Neural progenitor cell (in vitro differentiated cells): ENCODE measurements at regions not wholly inside any gene's neighbourhood (a gene's known extent, or its start where the extent isn't known, plus 50 kb on each side); places are given as distances from the start of the nearest gene placed in this dataset.

Experiments
- DNase-seq: peaks from one replicate; pipeline ENCODE4 v3.0.0-alpha.2; 2016; ENCODE audit warnings: low spot score
- H2AFZ ChIP-seq: fragments of 200-600 bp; sonication (generic); replicated peaks from 2 replicates; pipeline ENCODE4 v1.6.1; 2016; ENCODE audit warnings: antibody characterized with exemption
- H3F3A ChIP-seq: fragments of 200-600 bp; sonication (generic); 2 replicates; pipeline ENCODE4 v1.6.1; 2016; ENCODE audit warnings: antibody characterized with exemption, low read depth
- H3K27ac ChIP-seq: fragments of 200-600 bp; sonication (generic); 2 replicates; pipeline ENCODE4 v1.5.1; 2016; ENCODE audit warnings: mild to moderate bottlenecking
- H3K27me3 ChIP-seq: fragments of 200-600 bp; sonication (generic); 2 replicates; pipeline ENCODE4 v1.6.1; 2016; ENCODE audit warnings: mild to moderate bottlenecking, moderate library complexity
- H3K36me3 ChIP-seq: fragments of 200-600 bp; sonication (generic); 2 replicates; pipeline ENCODE4 v1.5.1; 2016
- H3K4me1 ChIP-seq: fragments of 200-600 bp; sonication (generic); 2 replicates; pipeline ENCODE4 v1.6.1; 2016; ENCODE audit warnings: mixed run types
- H3K4me2 ChIP-seq: fragments of 200-600 bp; sonication (generic); 2 replicates; pipeline ENCODE4 v1.6.1; 2016
- H3K4me3 ChIP-seq: fragments of 200-600 bp; sonication (generic); 2 replicates; pipeline ENCODE4 v1.5.1; 2016
- H3K79me2 ChIP-seq: fragments of 200-600 bp; sonication (generic); 2 replicates; pipeline ENCODE4 v1.6.1; 2016; ENCODE audit warnings: low read depth
- H3K9ac ChIP-seq: fragments of 200-600 bp; sonication (generic); 2 replicates; pipeline ENCODE4 v1.6.1; 2016
- H3K9me3 ChIP-seq: fragments of 200-600 bp; sonication (generic); 2 replicates; pipeline ENCODE4 v1.5.1; 2016; ENCODE audit warnings: low read depth
- H4K20me1 ChIP-seq: fragments of 200-600 bp; sonication (generic); 2 replicates; pipeline ENCODE4 v1.6.1; 2016; ENCODE audit warnings: low read depth
- H3K27ac Mint-ChIP-seq: 3 replicates; pipeline ENCODE4 v1.8.0; 2021; ENCODE audit warnings: mixed read lengths
- H3K27me3 Mint-ChIP-seq: 2 replicates; pipeline ENCODE4 v1.8.0; 2022; ENCODE audit warnings: low read depth, mild to moderate bottlenecking, inconsistent platforms, moderate library complexity, mixed read lengths; ENCODE audit not compliant: insufficient read depth
- H3K36me3 Mint-ChIP-seq: 3 replicates; pipeline ENCODE4 v1.8.0; 2021; ENCODE audit warnings: mixed read lengths
- H3K4me1 Mint-ChIP-seq: 3 replicates; pipeline ENCODE4 v1.8.0; 2021; ENCODE audit warnings: mixed read lengths
- H3K4me3 Mint-ChIP-seq: 3 replicates; pipeline ENCODE4 v1.8.0; 2021; ENCODE audit warnings: mild to moderate bottlenecking, moderate library complexity, mixed read lengths
- H3K9me3 Mint-ChIP-seq: 3 replicates; pipeline ENCODE4 v1.8.0; 2020; ENCODE audit warnings: mixed read lengths
- CTCF ChIP-seq: fragments of 200-600 bp; sonication (generic); IDR thresholded peaks from 2 replicates; pipeline ENCODE4 v1.5.1; 2017; ENCODE audit warnings: antibody characterized with exemption, mild to moderate bottlenecking
- EZH2 ChIP-seq: fragments of 200-600 bp; sonication (generic); IDR thresholded peaks from 2 replicates; pipeline ENCODE4 v1.6.1; 2017; ENCODE audit warnings: antibody characterized with exemption, mild to moderate bottlenecking, moderate library complexity
- EZH2phosphoT487 ChIP-seq: fragments of 200-600 bp; sonication (generic); IDR thresholded peaks from 2 replicates; pipeline ENCODE4 v1.6.1; 2017; ENCODE audit warnings: antibody characterized with exemption

GRCh38 chr3:193791041-193792032, 198.3 kb downstream of the OPA1 start:
- Histone ChIP-seq H3K9me3 (no peaks in the 10 kb centered on the region), H3K27me3 (peaks cover 4% of the 10 kb centered on the region), H3K4me2 (no peak overlapping the region), H4K20me1 (no peaks in the 10 kb centered on the region), H2AFZ (no peak overlapping the region), H3K4me1 (peaks cover 59% of the 10 kb centered on the region), H3K4me3 (no peak overlapping the region), H3K9ac (no peak overlapping the region), H3K27ac (no peak overlapping the region), H3F3A (peaks cover 47% of the 10 kb centered on the region), H3K79me2 (no peaks in the 10 kb centered on the region), H3K36me3 (no peaks in the 10 kb centered on the region)
- no peak for TF ChIP-seq EZH2
- no peak for TF ChIP-seq CTCF
- no peak for TF ChIP-seq EZH2phosphoT487
- no peak overlapping the region for H3K4me3 Mint-ChIP-seq
- no peaks in the 10 kb centered on the region for H3K9me3 Mint-ChIP-seq
- DNase-seq: no peak
- H3K4me1 Mint-ChIP-seq: peaks cover 50% of the 10 kb centered on the region
- no peak overlapping the region for H3K27ac Mint-ChIP-seq
- H3K36me3 Mint-ChIP-seq: no peaks in the 10 kb centered on the region
- H3K27me3 Mint-ChIP-seq: peaks cover 58% of the 10 kb centered on the region

DNA sequence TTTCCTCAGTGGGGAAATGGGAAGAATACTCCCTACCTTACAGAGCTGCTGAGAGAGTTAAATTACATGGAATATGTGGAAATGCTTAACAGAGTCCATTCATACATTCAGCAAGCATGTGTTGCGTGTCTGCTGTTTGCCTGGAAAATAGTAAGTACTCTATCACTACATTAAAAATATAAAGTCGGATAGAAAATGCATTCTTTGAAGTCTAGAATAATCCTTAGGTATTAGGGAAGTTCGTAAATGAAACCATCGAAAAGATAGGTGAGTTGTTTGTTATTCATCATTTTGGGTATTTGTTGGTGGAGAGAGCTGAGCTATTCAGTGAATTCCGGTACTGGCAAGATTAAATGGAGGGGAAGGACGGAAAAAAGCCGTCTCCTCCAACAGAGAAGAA, 200.1 kb downstream of the OPA1 start:
- Mint-ChIP-seq H3K9me3 (no peaks in the 10 kb centered on the region), H3K27ac (no peak overlapping the region), H3K4me1 (peaks cover 45% of the 10 kb centered on the region), H3K4me3 (no peak overlapping the region), H3K36me3 (no peaks in the 10 kb centered on the region), H3K27me3 (peaks cover 49% of the 10 kb centered on the region)
- Histone ChIP-seq H3K36me3 (no peaks in the 10 kb centered on the region), H2AFZ (no peak overlapping the region), H3K4me3 (no peak overlapping the region), H3K4me1 (peaks cover 53% of the 10 kb centered on the region), H3K27me3 (no peaks in the 10 kb centered on the region), H3K9ac (no peak overlapping the region), H3K4me2 (peak overlapping the region; percentile 52), H3F3A (peaks cover 35% of the 10 kb centered on the region), H3K27ac (peak overlapping the region; percentile 64), H4K20me1 (no peaks in the 10 kb centered on the region), H3K79me2 (no peaks in the 10 kb centered on the region), H3K9me3 (no peaks in the 10 kb centered on the region)
- peak; percentile 76 for DNase-seq
- TF ChIP-seq EZH2: no peak
- no peak for TF ChIP-seq CTCF
- no peak for TF ChIP-seq EZH2phosphoT487

GRCh38 chr3:193794002-193794881, 201.2 kb downstream of the OPA1 start:
- H4K20me1 ChIP-seq: no peaks in the 10 kb centered on the region
- Mint-ChIP-seq H3K27ac (no peak overlapping the region), H3K9me3 (no peaks in the 10 kb centered on the region), H3K27me3 (peaks cover 42% of the 10 kb centered on the region), H3K36me3 (no peaks in the 10 kb centered on the region), H3K4me3 (no peak overlapping the region), H3K4me1 (peaks cover 35% of the 10 kb centered on the region)
- no peak overlapping the region for H2AFZ ChIP-seq
- H3K27ac ChIP-seq: no peak overlapping the region
- H3K79me2 ChIP-seq: no peaks in the 10 kb centered on the region
- TF ChIP-seq EZH2phosphoT487: no peak
- H3K36me3 ChIP-seq: no peaks in the 10 kb centered on the region
- H3K27me3 ChIP-seq: no peaks in the 10 kb centered on the region
- peaks cover 24% of the 10 kb centered on the region for H3F3A ChIP-seq
- no peak overlapping the region for H3K9ac ChIP-seq
- H3K9me3 ChIP-seq: no peaks in the 10 kb centered on the region
- peaks cover 42% of the 10 kb centered on the region for H3K4me1 ChIP-seq
- DNase-seq: no peak
- H3K4me2 ChIP-seq: no peak overlapping the region
- H3K4me3 ChIP-seq: no peak overlapping the region
